GM19035 (cell line): ENCODE measurements at regions not wholly inside any gene's neighbourhood (a gene's known extent, or its start where the extent isn't known, plus 50 kb on each side); places are given as distances from the start of the nearest gene placed in this dataset.
"Not testable (repeated sequence)": the region's sequence is repeated elsewhere in the genome, so short reads cannot be mapped to it uniquely, and the experiment has no call there.

Source experiments
- ATAC-seq: cut with Tn5 transposase; IDR thresholded peaks from one replicate; pipeline ENCODE4 v1.9.1; 2021; ENCODE audit not compliant: unreplicated experiment

- ATAC-seq, result no peak
Observed at GRCh38 chr1:194369622-194370021, 1183.2 kb upstream of the B3GALT2 start.

GRCh38 chr1:194369060-194369459 is 1182.6 kb upstream of the B3GALT2 start:
- ATAC-seq, result no peak

- ATAC-seq, result no peak
Observed at GRCh38 chr1:194367121-194367520, 1180.7 kb upstream of the B3GALT2 start.

GRCh38 chr1:194366705-194367104 is 1180.3 kb upstream of the B3GALT2 start:
- no peak for ATAC-seq

- ATAC-seq, result no peak
Observed at GRCh38 chr1:194362327-194362726, 1175.9 kb upstream of the B3GALT2 start.

- no peak for ATAC-seq
Observed at GRCh38 chr1:194361374-194362131, 1175.1 kb upstream of the B3GALT2 start.

GRCh38 chr1:194358208-194358581 is 1171.8 kb upstream of the B3GALT2 start:
- no peak for ATAC-seq

GRCh38 chr1:194357573-194358207 is 1171.3 kb upstream of the B3GALT2 start:
- not testable (repeated sequence) for ATAC-seq

- no peak for ATAC-seq
Observed at GRCh38 chr1:194355488-194356106, 1169.2 kb upstream of the B3GALT2 start.

- no peak for ATAC-seq
Observed at GRCh38 chr1:194353121-194353520, 1166.7 kb upstream of the B3GALT2 start.

GRCh38 chr1:194347200-194347599 is 1160.8 kb upstream of the B3GALT2 start:
- no peak for ATAC-seq

GRCh38 chr1:194342484-194343262 is 1156.3 kb upstream of the B3GALT2 start:
- ATAC-seq, result no peak

- no peak for ATAC-seq
Observed at GRCh38 chr1:194341587-194341986, 1155.2 kb upstream of the B3GALT2 start.

GRCh38 chr1:194339471-194339870 is 1153.1 kb upstream of the B3GALT2 start:
- no peak for ATAC-seq

GRCh38 chr1:194338241-194338948 is 1152.0 kb upstream of the B3GALT2 start:
- peak; percentile 61 for ATAC-seq

GRCh38 chr1:194333240-194333639 is 1146.8 kb upstream of the B3GALT2 start:
- ATAC-seq, result no peak

GRCh38 chr1:194331758-194332157 is 1145.3 kb upstream of the B3GALT2 start:
- ATAC-seq, result no peak

- no peak for ATAC-seq
Observed at GRCh38 chr1:194322751-194323150, 1136.3 kb upstream of the B3GALT2 start.

GRCh38 chr1:194318790-194319280 is 1132.4 kb upstream of the B3GALT2 start:
- no peak for ATAC-seq

- ATAC-seq, result no peak
Observed at GRCh38 chr1:194309697-194310096, 1123.3 kb upstream of the B3GALT2 start.

GRCh38 chr1:194309269-194309668 is 1122.9 kb upstream of the B3GALT2 start:
- no peak for ATAC-seq
